ENCODE measurements at regions not wholly inside any gene's neighbourhood (a gene's known extent, or its start where the extent isn't known, plus 50 kb on each side); places are given as distances from the start of the nearest gene placed in this dataset.

GRCh38 chr1:235925016-235925415 is 58.3 kb upstream of the LYST start:
- no peak for DNase-seq
- in situ Hi-C loops (cut with HindIII; ENCODE audit: low pct_ligation_motif_present, low pct_unique_long_range_greater_than_20kb, low sequenced_read_pairs), result no loop called here

- in situ Hi-C loops (cut with HindIII; ENCODE audit: low pct_ligation_motif_present, low pct_unique_long_range_greater_than_20kb, low sequenced_read_pairs), result no loop called here
- DNase-seq, result no peak
Observed at GRCh38 chr1:235923466-235924021, 56.8 kb upstream of the LYST start.

GRCh38 chr1:235920596-235921375 is 54.1 kb upstream of the LYST start:
- in situ Hi-C loops (cut with HindIII; ENCODE audit: low pct_ligation_motif_present, low pct_unique_long_range_greater_than_20kb, low sequenced_read_pairs), result no loop called here
- no peak for DNase-seq

GRCh38 chr1:235919833-235920441 is 53.2 kb upstream of the LYST start:
- in situ Hi-C loops (cut with HindIII; ENCODE audit: low pct_ligation_motif_present, low pct_unique_long_range_greater_than_20kb, low sequenced_read_pairs), result no loop called here

GRCh38 chr1:235919127-235919832 is 52.6 kb upstream of the LYST start:
- DNase-seq, result no peak

More at GRCh38 chr1:235919833-235920441, 53.2 kb upstream of the LYST start:
- no peak for DNase-seq

GRCh38 chr1:235918465-235918864 is 51.8 kb upstream of the LYST start:
- no peak for DNase-seq
- in situ Hi-C loops (cut with HindIII; ENCODE audit: low pct_ligation_motif_present, low pct_unique_long_range_greater_than_20kb, low sequenced_read_pairs), result no loop called here

More at GRCh38 chr1:235919127-235919832, 52.6 kb upstream of the LYST start:
- in situ Hi-C loops (cut with HindIII; ENCODE audit: low pct_ligation_motif_present, low pct_unique_long_range_greater_than_20kb, low sequenced_read_pairs), result no loop called here

GRCh38 chr1:235918032-235918431 is 51.3 kb upstream of the LYST start:
- in situ Hi-C loops (cut with HindIII; ENCODE audit: low pct_ligation_motif_present, low pct_unique_long_range_greater_than_20kb, low sequenced_read_pairs), result no loop called here
- DNase-seq, result no peak

- peak; percentile 99 for DNase-seq
- in situ Hi-C loops (cut with HindIII; ENCODE audit: low pct_ligation_motif_present, low pct_unique_long_range_greater_than_20kb, low sequenced_read_pairs), result no loop called here
Observed at GRCh38 chr1:235917267-235917811, 50.6 kb upstream of the LYST start.

Measured in ACHN (cell line).